ENCODE measurements at regions not wholly inside any gene's neighbourhood (a gene's known extent, or its start where the extent isn't known, plus 50 kb on each side); places are given as distances from the start of the nearest gene placed in this dataset.

DNA sequence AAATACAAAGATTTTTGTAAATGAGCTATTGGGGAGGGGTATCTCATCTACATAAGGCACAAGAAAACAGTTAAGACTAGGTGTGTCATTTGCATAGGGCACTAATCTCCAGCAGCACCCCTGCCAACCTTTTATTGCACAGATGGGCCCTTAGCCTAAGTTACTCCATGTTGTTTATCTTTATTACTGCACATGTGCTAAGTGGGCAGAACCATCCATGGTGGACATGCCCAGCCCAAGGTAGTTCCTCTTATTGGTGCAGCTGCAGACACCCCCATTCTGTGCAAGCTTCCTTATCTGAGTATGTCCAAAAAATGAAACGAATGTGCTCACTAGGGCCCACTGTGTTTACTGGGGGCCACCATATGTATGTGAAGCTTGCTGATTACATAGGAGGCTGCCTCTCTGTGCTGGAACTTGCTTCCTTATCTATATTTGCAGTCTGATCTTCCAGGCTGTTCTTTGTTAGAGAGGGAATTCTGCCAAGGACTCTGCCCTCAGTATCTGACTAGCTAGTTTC is 77.3 kb upstream of the NEK7 start (continued):
- TF ChIP-seq RBFOX2 (IDR thresholded peaks at IDR 0.05; ENCODE audit: low read depth, low read length): no peak
- TF ChIP-seq, protein P1, sequence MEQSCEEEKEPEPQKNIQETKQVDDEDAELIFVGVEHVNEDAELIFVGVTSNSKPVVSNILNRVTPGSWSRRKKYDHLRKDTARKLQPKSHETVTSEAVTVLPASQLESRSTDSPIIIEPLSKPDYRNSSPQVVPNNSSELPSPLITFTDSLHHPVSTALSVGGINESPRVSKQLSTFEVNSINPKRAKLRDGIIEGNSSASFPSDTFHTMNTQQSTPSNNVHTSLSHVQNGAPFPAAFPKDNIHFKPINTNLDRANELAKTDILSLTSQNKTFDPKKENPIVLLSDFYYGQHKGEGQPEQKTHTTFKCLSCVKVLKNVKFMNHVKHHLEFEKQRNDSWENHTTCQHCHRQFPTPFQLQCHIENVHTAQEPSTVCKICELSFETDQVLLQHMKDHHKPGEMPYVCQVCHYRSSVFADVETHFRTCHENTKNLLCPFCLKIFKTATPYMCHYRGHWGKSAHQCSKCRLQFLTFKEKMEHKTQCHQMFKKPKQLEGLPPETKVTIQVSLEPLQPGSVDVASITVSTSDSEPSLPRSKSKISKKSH (CRISPR knock-in tag; IDR thresholded peaks at IDR 0.05): no peak
- no peak for TF ChIP-seq FOXK1 (CRISPR knock-in tag; IDR thresholded peaks at IDR 0.05; ENCODE audit: borderline replicate concordance)
- TF ChIP-seq, protein P2, sequence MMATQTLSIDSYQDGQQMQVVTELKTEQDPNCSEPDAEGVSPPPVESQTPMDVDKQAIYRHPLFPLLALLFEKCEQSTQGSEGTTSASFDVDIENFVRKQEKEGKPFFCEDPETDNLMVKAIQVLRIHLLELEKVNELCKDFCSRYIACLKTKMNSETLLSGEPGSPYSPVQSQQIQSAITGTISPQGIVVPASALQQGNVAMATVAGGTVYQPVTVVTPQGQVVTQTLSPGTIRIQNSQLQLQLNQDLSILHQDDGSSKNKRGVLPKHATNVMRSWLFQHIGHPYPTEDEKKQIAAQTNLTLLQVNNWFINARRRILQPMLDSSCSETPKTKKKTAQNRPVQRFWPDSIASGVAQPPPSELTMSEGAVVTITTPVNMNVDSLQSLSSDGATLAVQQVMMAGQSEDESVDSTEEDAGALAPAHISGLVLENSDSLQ (IDR thresholded peaks at IDR 0.05): no peak
- TF ChIP-seq ZNF696 (CRISPR knock-in tag; conservative IDR thresholded peaks at IDR 0.05): no peak
- TF ChIP-seq, protein P3, sequence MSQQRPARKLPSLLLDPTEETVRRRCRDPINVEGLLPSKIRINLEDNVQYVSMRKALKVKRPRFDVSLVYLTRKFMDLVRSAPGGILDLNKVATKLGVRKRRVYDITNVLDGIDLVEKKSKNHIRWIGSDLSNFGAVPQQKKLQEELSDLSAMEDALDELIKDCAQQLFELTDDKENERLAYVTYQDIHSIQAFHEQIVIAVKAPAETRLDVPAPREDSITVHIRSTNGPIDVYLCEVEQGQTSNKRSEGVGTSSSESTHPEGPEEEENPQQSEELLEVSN (IDR thresholded peaks at IDR 0.05; ENCODE audit: borderline replicate concordance in 1 of 2, extremely low read depth in 1 of 2, insufficient read depth in 1 of 2, insufficient read length in 1 of 2, low read depth in 1 of 2, low read length in 1 of 2, poor library complexity in 1 of 2, severe bottlenecking in 1 of 2): no peak
- peak; percentile 78; the same call in 1 of the 2 replicates for TF ChIP-seq ZNF133 (CRISPR knock-in tag; IDR thresholded peaks at IDR 0.05)
- TF ChIP-seq, protein P4, sequence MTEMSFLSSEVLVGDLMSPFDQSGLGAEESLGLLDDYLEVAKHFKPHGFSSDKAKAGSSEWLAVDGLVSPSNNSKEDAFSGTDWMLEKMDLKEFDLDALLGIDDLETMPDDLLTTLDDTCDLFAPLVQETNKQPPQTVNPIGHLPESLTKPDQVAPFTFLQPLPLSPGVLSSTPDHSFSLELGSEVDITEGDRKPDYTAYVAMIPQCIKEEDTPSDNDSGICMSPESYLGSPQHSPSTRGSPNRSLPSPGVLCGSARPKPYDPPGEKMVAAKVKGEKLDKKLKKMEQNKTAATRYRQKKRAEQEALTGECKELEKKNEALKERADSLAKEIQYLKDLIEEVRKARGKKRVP (CRISPR knock-in tag; IDR thresholded peaks at IDR 0.05): peak; percentile 96
- TF ChIP-seq, protein P5, sequence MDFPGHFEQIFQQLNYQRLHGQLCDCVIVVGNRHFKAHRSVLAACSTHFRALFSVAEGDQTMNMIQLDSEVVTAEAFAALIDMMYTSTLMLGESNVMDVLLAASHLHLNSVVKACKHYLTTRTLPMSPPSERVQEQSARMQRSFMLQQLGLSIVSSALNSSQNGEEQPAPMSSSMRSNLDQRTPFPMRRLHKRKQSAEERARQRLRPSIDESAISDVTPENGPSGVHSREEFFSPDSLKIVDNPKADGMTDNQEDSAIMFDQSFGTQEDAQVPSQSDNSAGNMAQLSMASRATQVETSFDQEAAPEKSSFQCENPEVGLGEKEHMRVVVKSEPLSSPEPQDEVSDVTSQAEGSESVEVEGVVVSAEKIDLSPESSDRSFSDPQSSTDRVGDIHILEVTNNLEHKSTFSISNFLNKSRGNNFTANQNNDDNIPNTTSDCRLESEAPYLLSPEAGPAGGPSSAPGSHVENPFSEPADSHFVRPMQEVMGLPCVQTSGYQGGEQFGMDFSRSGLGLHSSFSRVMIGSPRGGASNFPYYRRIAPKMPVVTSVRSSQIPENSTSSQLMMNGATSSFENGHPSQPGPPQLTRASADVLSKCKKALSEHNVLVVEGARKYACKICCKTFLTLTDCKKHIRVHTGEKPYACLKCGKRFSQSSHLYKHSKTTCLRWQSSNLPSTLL (IDR thresholded peaks at IDR 0.05): no peak
- TF ChIP-seq, protein P6, sequence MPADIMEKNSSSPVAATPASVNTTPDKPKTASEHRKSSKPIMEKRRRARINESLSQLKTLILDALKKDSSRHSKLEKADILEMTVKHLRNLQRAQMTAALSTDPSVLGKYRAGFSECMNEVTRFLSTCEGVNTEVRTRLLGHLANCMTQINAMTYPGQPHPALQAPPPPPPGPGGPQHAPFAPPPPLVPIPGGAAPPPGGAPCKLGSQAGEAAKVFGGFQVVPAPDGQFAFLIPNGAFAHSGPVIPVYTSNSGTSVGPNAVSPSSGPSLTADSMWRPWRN (IDR thresholded peaks at IDR 0.05; ENCODE audit: low read depth): no peak
- TF ChIP-seq ZNF174 (CRISPR knock-in tag; IDR thresholded peaks at IDR 0.05): peak; percentile 69; the same call in 1 of the 2 replicates

All from K562 (cell line).